ENCODE measurements at regions not wholly inside any gene's neighbourhood (a gene's known extent, or its start where the extent isn't known, plus 50 kb on each side); places are given as distances from the start of the nearest gene placed in this dataset.

- Histone ChIP-seq H3K27ac (no peak overlapping the region), H3K4me3 (ENCODE audit: low read depth, low read length) (no peak overlapping the region), H3K4me1 (peaks cover 11% of the 10 kb centered on the region), H3K9me3 (ENCODE audit: control insufficient read depth, low read length) (no peaks in the 10 kb centered on the region), H3K4me2 (ENCODE audit: low read length) (no peak overlapping the region), H2AFZ (no peak overlapping the region), H3K79me2 (no peaks in the 10 kb centered on the region), H3K9ac (no peak overlapping the region), H3K27me3 (ENCODE audit: control insufficient read depth, insufficient read depth, low read length) (no peaks in the 10 kb centered on the region), H3K36me3 (ENCODE audit: control insufficient read depth, insufficient read depth, low read length) (no peaks in the 10 kb centered on the region)
- no peak for TF ChIP-seq CTCF (IDR thresholded peaks at IDR 0.05)
Observed at GRCh38 chr5:152184266-152184665, 220.8 kb downstream of the NMUR2 start.

- no peak overlapping the region for H3K27ac ChIP-seq
- no peak overlapping the region for H3K4me3 ChIP-seq (ENCODE audit: low read depth, low read length)
- peaks cover 11% of the 10 kb centered on the region for H3K4me1 ChIP-seq
- H3K36me3 ChIP-seq (ENCODE audit: control insufficient read depth, insufficient read depth, low read length) = no peaks in the 10 kb centered on the region
- no peak overlapping the region for H3K4me2 ChIP-seq (ENCODE audit: low read length)
- no peak overlapping the region for H3K9ac ChIP-seq
- no peak for TF ChIP-seq CTCF (IDR thresholded peaks at IDR 0.05)
- no peaks in the 10 kb centered on the region for H3K9me3 ChIP-seq (ENCODE audit: control insufficient read depth, low read length)
- H3K79me2 ChIP-seq = no peaks in the 10 kb centered on the region
- H3K27me3 ChIP-seq (ENCODE audit: control insufficient read depth, insufficient read depth, low read length) = no peaks in the 10 kb centered on the region
- no peak overlapping the region for H2AFZ ChIP-seq
Observed at GRCh38 chr5:152181461-152181860, 223.6 kb downstream of the NMUR2 start.

- no peak overlapping the region for H3K27ac ChIP-seq
- no peak overlapping the region for H3K4me3 ChIP-seq (ENCODE audit: low read depth, low read length)
- no peaks in the 10 kb centered on the region for H3K27me3 ChIP-seq (ENCODE audit: control insufficient read depth, insufficient read depth, low read length)
- no peaks in the 10 kb centered on the region for H3K4me1 ChIP-seq
- no peak overlapping the region for H3K4me2 ChIP-seq (ENCODE audit: low read length)
- no peaks in the 10 kb centered on the region for H3K79me2 ChIP-seq
- H2AFZ ChIP-seq = no peak overlapping the region
- TF ChIP-seq CTCF (IDR thresholded peaks at IDR 0.05) = no peak
- no peak overlapping the region for H3K9ac ChIP-seq
- H3K36me3 ChIP-seq (ENCODE audit: control insufficient read depth, insufficient read depth, low read length) = no peaks in the 10 kb centered on the region
- H3K9me3 ChIP-seq (ENCODE audit: control insufficient read depth, low read length) = no peaks in the 10 kb centered on the region
Observed at GRCh38 chr5:152178350-152178699, 226.8 kb downstream of the NMUR2 start.

GRCh38 chr5:152177626-152178349 is 227.3 kb downstream of the NMUR2 start:
- no peaks in the 10 kb centered on the region for H3K36me3 ChIP-seq (ENCODE audit: control insufficient read depth, insufficient read depth, low read length)
- no peaks in the 10 kb centered on the region for H3K9me3 ChIP-seq (ENCODE audit: control insufficient read depth, low read length)
- H3K9ac ChIP-seq = no peak overlapping the region
- H3K4me1 ChIP-seq = no peaks in the 10 kb centered on the region
- no peaks in the 10 kb centered on the region for H3K27me3 ChIP-seq (ENCODE audit: control insufficient read depth, insufficient read depth, low read length)
- no peak overlapping the region for H2AFZ ChIP-seq
- no peak for TF ChIP-seq CTCF (IDR thresholded peaks at IDR 0.05)
- no peaks in the 10 kb centered on the region for H3K79me2 ChIP-seq
- H3K4me2 ChIP-seq (ENCODE audit: low read length) = no peak overlapping the region
- no peak overlapping the region for H3K4me3 ChIP-seq (ENCODE audit: low read depth, low read length)
- H3K27ac ChIP-seq = no peak overlapping the region

- Histone ChIP-seq H3K27me3 (ENCODE audit: control insufficient read depth, insufficient read depth, low read length) (no peaks in the 10 kb centered on the region), H3K27ac (no peak overlapping the region), H3K9me3 (ENCODE audit: control insufficient read depth, low read length) (no peaks in the 10 kb centered on the region), H3K4me2 (ENCODE audit: low read length) (no peak overlapping the region), H3K36me3 (ENCODE audit: control insufficient read depth, insufficient read depth, low read length) (no peaks in the 10 kb centered on the region), H2AFZ (no peak overlapping the region), H3K79me2 (no peaks in the 10 kb centered on the region), H3K9ac (no peak overlapping the region), H3K4me3 (ENCODE audit: low read depth, low read length) (no peak overlapping the region), H3K4me1 (peaks cover 22% of the 10 kb centered on the region)
- TF ChIP-seq CTCF (IDR thresholded peaks at IDR 0.05) = no peak
Observed at GRCh38 chr5:152171888-152172287, 233.2 kb downstream of the NMUR2 start.
